H9 (cell line): ENCODE measurements at regions not wholly inside any gene's neighbourhood (a gene's known extent, or its start where the extent isn't known, plus 50 kb on each side); places are given as distances from the start of the nearest gene placed in this dataset.

Experiments
- DNase-seq: peaks from one replicate; pipeline ENCODE4 v3.0.0-alpha.2; 2017
- H2AFZ ChIP-seq: one replicate; pipeline ENCODE4 v1.6.1; 2013; ENCODE audit warnings: mild to moderate bottlenecking, low read length, control low read depth, moderate library complexity
- H2AK5ac ChIP-seq: 2 replicates; pipeline ENCODE4 v1.6.1; 2013; ENCODE audit warnings: low read length, control low read depth, mixed read lengths; ENCODE audit not compliant: insufficient read length
- H2BK120ac ChIP-seq: one replicate; pipeline ENCODE4 v1.6.1; 2013; ENCODE audit warnings: low read depth, mild to moderate bottlenecking, low read length, control low read depth, inconsistent platforms; ENCODE audit not compliant: poor library complexity, severe bottlenecking
- H2BK12ac ChIP-seq: 2 replicates; pipeline ENCODE4 v1.6.1; 2013; ENCODE audit warnings: low read length, control low read depth, mixed read lengths, low read depth; ENCODE audit not compliant: insufficient read length
- H2BK15ac ChIP-seq: 2 replicates; pipeline ENCODE4 v1.6.1; 2013; ENCODE audit warnings: low read depth, low read length, control low read depth
- H2BK20ac ChIP-seq: one replicate; pipeline ENCODE4 v1.6.1; 2013; ENCODE audit warnings: low read depth, mild to moderate bottlenecking, low read length, control low read depth, inconsistent platforms; ENCODE audit not compliant: poor library complexity, severe bottlenecking
- H2BK5ac ChIP-seq: 2 replicates; pipeline ENCODE4 v1.6.1; 2013; ENCODE audit warnings: low read length, control low read depth, mixed read lengths; ENCODE audit not compliant: insufficient read length
- H3K14ac ChIP-seq: 2 replicates; pipeline ENCODE4 v1.6.1; 2013; ENCODE audit warnings: low read length, control low read depth; ENCODE audit not compliant: insufficient read depth
- H3K18ac ChIP-seq: 2 replicates; pipeline ENCODE4 v1.6.1; 2013; ENCODE audit warnings: low read depth, mild to moderate bottlenecking, mixed read lengths, low read length, control low read depth; ENCODE audit not compliant: insufficient read length
- H3K23ac ChIP-seq: 2 replicates; pipeline ENCODE4 v1.6.1; 2013; ENCODE audit warnings: low read length, control low read depth, mixed read lengths, low read depth; ENCODE audit not compliant: insufficient read length
- H3K23me2 ChIP-seq: 2 replicates; pipeline ENCODE4 v1.6.1; 2013; ENCODE audit warnings: low read depth, mild to moderate bottlenecking, mixed read lengths, low read length, control low read depth; ENCODE audit not compliant: insufficient read length, poor library complexity, severe bottlenecking
- H3K27ac ChIP-seq: 2 replicates; pipeline ENCODE4 v1.5.1; 2013; ENCODE audit warnings: low read length, control low read depth, mixed read lengths, low read depth; ENCODE audit not compliant: insufficient read length
- H3K27me3 ChIP-seq: 2 replicates; pipeline ENCODE4 v1.6.1; 2013; ENCODE audit warnings: low read length, control low read depth, inconsistent platforms; ENCODE audit not compliant: insufficient read depth
- H3K4ac ChIP-seq: 2 replicates; pipeline ENCODE4 v1.6.1; 2013; ENCODE audit warnings: low read depth, mild to moderate bottlenecking, control low read depth, inconsistent platforms, low read length, moderate library complexity
- H3K4me1 ChIP-seq: 2 replicates; pipeline ENCODE4 v1.6.1; 2013; ENCODE audit warnings: low read length, control low read depth, inconsistent platforms; ENCODE audit not compliant: insufficient read depth
- H3K4me2 ChIP-seq: 2 replicates; pipeline ENCODE4 v1.6.1; 2013; ENCODE audit warnings: low read length, control low read depth, mixed read lengths; ENCODE audit not compliant: insufficient read length, insufficient read depth
- H3K56ac ChIP-seq: 2 replicates; pipeline ENCODE4 v1.6.1; 2013; ENCODE audit warnings: low read depth, mild to moderate bottlenecking, mixed read lengths, low read length, control low read depth; ENCODE audit not compliant: insufficient read length
- H3K79me1 ChIP-seq: 2 replicates; pipeline ENCODE4 v1.6.1; 2013; ENCODE audit warnings: low read depth, mild to moderate bottlenecking, moderate library complexity, low read length, control low read depth, inconsistent platforms; ENCODE audit not compliant: insufficient read depth, poor library complexity, severe bottlenecking
- H3K79me2 ChIP-seq: 2 replicates; pipeline ENCODE4 v1.6.1; 2013; ENCODE audit warnings: low read length, control low read depth, inconsistent platforms; ENCODE audit not compliant: insufficient read depth
- H3K9ac ChIP-seq: 2 replicates; pipeline ENCODE4 v1.6.1; 2013; ENCODE audit warnings: low read length, control low read depth, mixed read lengths; ENCODE audit not compliant: insufficient read length; ENCODE audit errors: extremely low read depth
- H3K9me3 ChIP-seq: one replicate; pipeline ENCODE4 v1.6.1; 2013; ENCODE audit warnings: low read depth, low read length, inconsistent platforms; ENCODE audit not compliant: control insufficient read depth
- H3T11ph ChIP-seq: one replicate; pipeline ENCODE4 v1.6.1; 2013; ENCODE audit warnings: mild to moderate bottlenecking, low read length, control low read depth, inconsistent platforms
- H4K20me1 ChIP-seq: one replicate; pipeline ENCODE4 v1.6.1; 2013; ENCODE audit not compliant: control insufficient read depth, insufficient read length, insufficient read depth
- H4K5ac ChIP-seq: 2 replicates; pipeline ENCODE4 v1.6.1; 2013; ENCODE audit warnings: low read depth, mild to moderate bottlenecking, mixed read lengths, low read length, control low read depth; ENCODE audit not compliant: insufficient read length
- H4K8ac ChIP-seq: replicated peaks from 2 replicates; pipeline ENCODE4 v1.6.1; 2013; ENCODE audit warnings: low read length, control low read depth, mixed read lengths, low read depth; ENCODE audit not compliant: insufficient read length
- H4K91ac ChIP-seq: 2 replicates; pipeline ENCODE4 v1.6.1; 2013; ENCODE audit warnings: low read depth, mild to moderate bottlenecking, moderate library complexity, mixed read lengths, low read length, control low read depth; ENCODE audit not compliant: insufficient read length
- H3K27ac Mint-ChIP-seq, 3 experiments: 2 replicates in 2 of 3; 3 replicates in 1 of 3; pipeline ENCODE4 v1.8.0; 2020 to 2021; ENCODE audit warnings: mixed read lengths in 3 of 3, mild to moderate bottlenecking in 1 of 3, moderate library complexity in 1 of 3
- H3K27me3 Mint-ChIP-seq: 2 replicates; pipeline ENCODE4 v1.8.0; 2021; ENCODE audit warnings: low read depth, mild to moderate bottlenecking, moderate library complexity, mixed read lengths
- H3K36me3 Mint-ChIP-seq, 3 experiments: 2 replicates in 2 of 3; 3 replicates in 1 of 3; pipeline ENCODE4 v1.8.0; 2020 to 2021; ENCODE audit warnings: low read depth in 3 of 3, mixed read lengths in 3 of 3; ENCODE audit not compliant: insufficient read depth in 1 of 3
- H3K4me1 Mint-ChIP-seq, 2 experiments: 2 replicates each; pipeline ENCODE4 v1.8.0; 2020; ENCODE audit warnings: mixed read lengths in 2 of 2
- H3K4me3 Mint-ChIP-seq, 2 experiments: 2 replicates in 1 of 2; 3 replicates in 1 of 2; pipeline ENCODE4 v1.8.0; 2020 to 2021; ENCODE audit warnings: mild to moderate bottlenecking in 2 of 2, mixed read lengths in 2 of 2, moderate library complexity in 1 of 2
- H3K9me3 Mint-ChIP-seq, 2 experiments: 2 replicates in 1 of 2; 3 replicates in 1 of 2; pipeline ENCODE4 v1.8.0; 2020; ENCODE audit warnings: mild to moderate bottlenecking in 2 of 2, mixed read lengths in 2 of 2, moderate library complexity in 1 of 2
- CTCF ChIP-seq: fragments of 200-600 bp; sonication (generic); conservative IDR thresholded peaks from 3 replicates; pipeline ENCODE4 v1.8.0; 2021; ENCODE audit warnings: antibody characterized with exemption, mild to moderate bottlenecking
- WGBS: extraction: QIAGEN DNeasy Blood & Tissue Kit; methylation state at CpG from one replicate; pipeline ENCODE4 v1.1.7; 2013; ENCODE audit warnings: missing lambda C conversion rate, low lambda C conversion rate, mixed read lengths; ENCODE audit not compliant: insufficient read length; ENCODE audit errors: extremely low coverage; 5-methylcytosine and 5-hydroxymethylcytosine counted together

- Histone ChIP-seq H3K23ac (no peak overlapping the region), H4K8ac (no peak overlapping the region), H2AFZ (no peak overlapping the region), H2BK12ac (no peak overlapping the region), H3K9ac (no peak overlapping the region), H2BK20ac (no peak overlapping the region), H3K27ac (no peak overlapping the region), H3K9me3 (no peaks in the 10 kb centered on the region), H3K4me2 (no peak overlapping the region), H3K79me1 (no peaks in the 10 kb centered on the region), H3K18ac (no peak overlapping the region), H2BK15ac (no peak overlapping the region), H4K5ac (no peak overlapping the region), H3K14ac (no peak overlapping the region), H2AK5ac (no peak overlapping the region), H3K4ac (no peak overlapping the region), H2BK5ac (no peak overlapping the region), H4K91ac (no peak overlapping the region), H3K4me1 (no peaks in the 10 kb centered on the region), H3K56ac (no peak overlapping the region), H2BK120ac (no peak overlapping the region), H3T11ph (no peak overlapping the region), H3K23me2 (no peaks in the 10 kb centered on the region), H3K27me3 (no peaks in the 10 kb centered on the region), H3K79me2 (no peaks in the 10 kb centered on the region), H4K20me1 (no peaks in the 10 kb centered on the region)
- TF ChIP-seq CTCF, result no peak
- H3K4me3 Mint-ChIP-seq, result no peak overlapping the region
- H3K4me1 Mint-ChIP-seq, result peaks cover 3 to 6% of the 10 kb centered on the region in 2 experiments
- WGBS, result no CpG with 5 or more reads among the region's 1 CpG
- H3K27ac Mint-ChIP-seq, result no peak overlapping the region
- H3K27me3 Mint-ChIP-seq, result no peaks in the 10 kb centered on the region; the same call in 1 of the 2 replicates
- H3K36me3 Mint-ChIP-seq, result no peaks in the 10 kb centered on the region
- no peaks in the 10 kb centered on the region for H3K9me3 Mint-ChIP-seq
- no peak for DNase-seq
Observed at GRCh38 chr20:40579701-40580100, 109.3 kb downstream of the MAFB start.
